GM18502 (cell line): ENCODE measurements at regions not wholly inside any gene's neighbourhood (a gene's known extent, or its start where the extent isn't known, plus 50 kb on each side); places are given as distances from the start of the nearest gene placed in this dataset.

ENCODE experiments used
- ATAC-seq: cut with Tn5 transposase; IDR thresholded peaks from one replicate; pipeline ENCODE4 v1.9.1; 2021; ENCODE audit warnings: mild to moderate bottlenecking; ENCODE audit not compliant: unreplicated experiment, poor library complexity

DNA sequence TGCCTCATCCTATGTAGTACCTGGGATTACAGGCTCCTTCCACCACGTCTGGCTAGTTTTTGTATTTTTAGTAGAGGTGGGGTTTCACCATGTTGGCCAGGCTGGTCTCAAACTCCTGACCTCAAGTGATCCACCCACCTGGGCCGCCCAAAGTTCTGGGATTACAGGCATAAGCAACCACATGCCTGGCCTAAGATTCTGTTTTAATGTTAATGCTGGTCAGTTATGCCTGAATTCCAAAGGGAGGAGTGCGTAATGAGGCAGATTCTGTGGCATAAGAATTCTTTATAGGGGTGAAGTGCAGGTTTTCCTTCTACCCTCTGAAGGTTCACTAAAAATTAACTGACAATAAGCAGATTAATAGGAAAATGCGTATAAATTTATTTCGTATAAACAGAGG is 1343.8 kb upstream of the LRRTM1 start:
- no peak for ATAC-seq

GRCh38 chr2:81647715-81648230 is 1343.2 kb upstream of the LRRTM1 start:
- ATAC-seq, result no peak

DNA sequence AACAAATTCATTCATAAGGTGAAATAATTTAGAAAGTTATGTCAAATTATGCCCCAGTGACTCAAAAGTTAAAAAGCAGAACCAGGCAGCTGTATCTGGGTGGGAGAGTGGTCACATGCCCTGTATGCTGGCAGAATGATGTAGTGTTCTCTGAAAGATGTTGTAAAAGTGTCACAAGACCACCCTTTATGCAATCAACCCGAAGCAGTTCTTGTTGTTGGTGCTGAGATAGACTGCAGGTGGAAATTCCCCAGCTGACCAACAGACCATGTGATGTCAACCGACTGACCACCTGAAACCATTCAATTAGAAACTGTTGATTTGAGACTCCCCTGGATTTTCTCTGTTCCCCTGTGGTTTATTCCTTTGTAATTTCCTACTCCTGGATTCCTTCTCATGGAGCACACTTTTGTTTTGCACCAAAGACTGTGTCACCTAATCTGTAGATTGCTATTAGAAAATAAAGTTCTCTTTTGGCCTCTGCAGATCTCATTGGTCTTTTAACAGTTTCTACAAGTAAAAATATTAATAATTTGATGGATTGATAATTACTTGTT is 1341.3 kb upstream of the LRRTM1 start:
- ATAC-seq, result no peak

DNA sequence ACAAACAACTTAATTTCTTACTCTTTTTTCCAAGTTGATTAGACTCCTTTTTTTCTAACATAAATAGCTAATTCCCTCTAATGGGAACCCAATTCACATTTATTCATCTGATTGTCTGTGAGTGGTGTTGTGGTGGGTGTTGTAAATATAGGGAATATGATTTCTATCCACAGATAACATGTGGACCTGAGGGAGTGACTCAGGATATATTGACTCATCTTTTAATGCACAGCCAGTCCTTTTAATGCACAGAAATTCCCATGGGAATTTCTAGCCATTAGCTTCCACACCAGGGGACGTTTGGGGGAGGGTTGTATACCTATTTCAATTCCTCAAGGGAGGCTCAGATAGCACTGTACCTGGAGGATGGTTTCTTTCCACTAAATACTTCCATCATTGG is 1339.6 kb upstream of the LRRTM1 start:
- ATAC-seq, result no peak

GRCh38 chr2:81624825-81625224 is 1320.3 kb upstream of the LRRTM1 start:
- no peak for ATAC-seq

DNA sequence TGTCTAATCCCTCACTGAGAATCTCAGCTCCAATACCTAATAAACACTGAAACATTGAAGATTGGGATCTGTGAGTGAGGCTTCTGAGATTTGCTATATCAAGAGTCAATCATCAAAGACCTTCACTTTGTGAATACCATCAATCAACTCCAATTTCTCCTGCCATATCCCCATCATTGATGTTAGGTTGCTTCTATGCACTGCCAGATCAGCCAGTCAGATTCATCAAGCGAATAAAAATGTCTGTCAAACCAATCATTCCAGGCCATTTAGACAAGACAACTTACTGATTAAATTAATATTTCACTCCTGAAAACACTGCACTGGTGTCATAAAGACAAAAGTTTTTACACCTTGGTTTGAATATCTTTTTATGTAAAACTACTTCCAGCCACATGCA is 1295.5 kb upstream of the LRRTM1 start:
- no peak for ATAC-seq

- ATAC-seq, result no peak
These were observed 1293.9 kb upstream of the LRRTM1 start for GRCh38 chr2:81598453-81598852.

DNA sequence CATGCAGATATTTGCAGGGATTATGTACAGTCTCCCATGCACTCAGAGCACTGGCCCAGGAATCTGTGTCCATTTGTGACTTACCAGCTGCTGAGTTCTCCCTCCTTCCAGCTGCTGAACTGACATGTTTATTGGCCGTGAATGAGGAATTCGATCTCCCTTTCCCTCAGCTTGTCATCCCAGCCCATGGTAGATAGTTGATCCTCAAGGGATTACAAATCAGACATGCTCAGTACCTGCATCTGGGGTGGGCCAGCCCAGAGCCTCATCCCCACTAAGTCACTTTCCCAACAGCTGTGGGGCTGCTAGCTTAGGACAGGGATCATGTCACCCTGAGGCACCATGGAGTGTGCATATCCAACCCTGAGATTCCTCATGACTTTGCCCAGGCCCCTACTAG is 1284.9 kb upstream of the LRRTM1 start:
- ATAC-seq, result no peak

DNA sequence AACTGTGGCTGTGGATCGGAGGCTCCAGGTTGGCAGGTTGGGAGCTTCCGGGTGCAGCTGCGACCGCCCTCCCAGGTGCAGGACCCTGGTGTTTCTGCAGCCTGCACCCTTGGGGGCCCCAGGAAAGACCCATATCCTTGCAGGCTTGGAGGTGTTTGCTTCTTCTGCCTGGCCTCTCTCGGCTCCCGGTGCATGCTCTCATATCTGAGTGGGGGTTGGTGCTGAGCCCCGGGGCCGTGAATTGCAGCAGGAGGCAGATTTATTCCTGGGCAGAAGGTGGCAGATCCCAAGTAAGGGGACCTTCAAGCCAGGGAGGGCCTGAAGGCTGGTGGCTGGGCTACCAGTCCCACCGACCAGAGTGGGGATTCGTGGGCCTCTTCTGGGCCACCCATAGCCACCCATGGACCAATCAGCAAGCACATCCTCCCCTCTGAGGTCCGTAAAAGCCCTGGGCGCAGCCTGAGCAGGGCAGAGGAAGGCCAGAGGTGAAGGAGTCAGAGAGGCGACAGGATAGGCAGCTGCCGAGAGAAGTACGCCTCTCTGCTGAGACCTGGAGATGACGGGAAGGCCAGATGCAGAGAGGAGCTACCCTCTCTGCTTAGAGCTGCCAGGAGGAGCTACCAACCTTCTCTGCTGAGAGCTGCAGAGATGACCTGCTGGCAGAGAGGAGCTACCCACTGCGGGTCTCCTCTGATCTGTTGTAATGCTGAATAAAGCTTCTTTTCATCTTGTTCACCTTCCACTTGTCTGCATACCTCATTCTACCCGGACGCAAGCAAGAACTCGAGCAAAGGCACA is 1279.0 kb upstream of the LRRTM1 start:
- ATAC-seq, result no peak

GRCh38 chr2:81576713-81577112 is 1272.2 kb upstream of the LRRTM1 start:
- no peak for ATAC-seq

GRCh38 chr2:81551040-81551634 is 1246.6 kb upstream of the LRRTM1 start:
- ATAC-seq, result no peak

DNA sequence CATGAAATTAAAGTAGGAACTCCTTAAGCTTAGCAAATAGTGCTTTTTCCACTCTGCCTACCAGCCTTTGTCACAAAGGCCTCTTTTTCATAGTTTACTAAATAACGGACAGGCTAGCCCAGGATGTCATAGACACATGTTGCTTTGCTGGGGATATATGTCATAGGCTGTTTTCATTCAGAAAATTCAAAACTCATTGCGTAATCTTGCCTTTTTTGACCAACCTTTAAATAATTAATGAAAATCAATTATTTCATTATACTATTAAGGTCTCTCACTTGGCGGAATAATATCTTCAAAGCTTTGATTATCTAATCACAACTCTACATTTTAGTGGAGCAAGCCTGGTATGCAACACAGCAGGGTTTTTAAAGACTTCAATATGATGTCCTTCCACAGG is 1245.7 kb upstream of the LRRTM1 start:
- no peak for ATAC-seq

GRCh38 chr2:81549646-81550045 is 1245.1 kb upstream of the LRRTM1 start:
- no peak for ATAC-seq

GRCh38 chr2:81545626-81546025 is 1241.1 kb upstream of the LRRTM1 start:
- no peak for ATAC-seq

GRCh38 chr2:81542119-81542518 is 1237.6 kb upstream of the LRRTM1 start:
- ATAC-seq, result no peak

DNA sequence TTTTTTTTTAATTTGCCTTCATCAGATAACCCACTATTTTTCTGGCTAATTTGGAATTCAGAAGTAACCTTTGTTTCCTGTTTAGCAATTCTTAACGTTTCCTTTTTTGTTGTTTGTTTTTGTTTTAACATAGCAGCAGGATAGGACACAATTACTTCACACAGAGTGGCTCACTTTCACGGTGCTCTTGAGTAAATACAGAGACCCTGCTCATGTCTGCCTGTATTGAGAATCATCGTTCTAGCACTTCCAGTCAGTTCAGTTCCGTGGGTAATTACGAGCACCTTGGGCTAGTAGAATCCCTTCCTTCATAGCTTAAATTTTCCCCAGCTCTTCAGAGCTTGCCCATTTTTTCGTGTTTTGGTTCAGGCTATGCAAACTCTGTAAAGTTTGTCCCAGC is 1225.4 kb upstream of the LRRTM1 start:
- ATAC-seq, result no peak

- no peak for ATAC-seq
These were observed 1224.4 kb upstream of the LRRTM1 start for GRCh38 chr2:81528852-81529480.

DNA sequence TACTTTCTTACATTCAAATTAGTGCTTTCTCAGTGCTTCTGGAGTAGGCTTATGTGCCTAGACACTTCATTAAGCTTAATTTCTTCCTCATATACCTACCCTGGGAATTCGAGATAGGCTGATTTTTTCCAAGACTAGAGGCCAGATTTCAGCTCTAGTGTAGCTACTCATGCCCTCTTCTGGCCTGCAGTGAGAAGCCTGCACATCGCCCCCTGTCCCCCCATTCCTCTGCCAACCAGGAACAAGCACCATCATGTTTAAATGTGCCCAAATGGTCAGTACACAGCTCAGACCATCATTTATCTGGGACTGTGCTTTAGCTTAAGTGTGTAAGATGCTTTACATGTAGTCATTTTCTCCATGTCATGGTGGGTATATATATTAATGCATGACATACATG is 1218.8 kb upstream of the LRRTM1 start:
- no peak for ATAC-seq

GRCh38 chr2:81513328-81513727 is 1208.8 kb upstream of the LRRTM1 start:
- no peak for ATAC-seq

- no peak for ATAC-seq
These were observed 1201.0 kb upstream of the LRRTM1 start for GRCh38 chr2:81505586-81505985.

GRCh38 chr2:81495556-81495955 is 1191.0 kb upstream of the LRRTM1 start:
- ATAC-seq, result no peak
